Left lobe of liver (tissue), 2 donors: ENCODE measurements at regions not wholly inside any gene's neighbourhood (a gene's known extent, or its start where the extent isn't known, plus 50 kb on each side); places are given as distances from the start of the nearest gene placed in this dataset.
A peak's percentile ranks its signal among the peaks of the same experiment; 100 is the strongest.

ENCODE experiments used
- ATAC-seq: fragments of 200-7000 bp; cut with Tn5 transposase; one replicate; pipeline ENCODE4 v1.9.1; 2020; ENCODE audit warnings: mild to moderate bottlenecking, moderate library complexity
- DNase-seq: peaks from one replicate; pipeline ENCODE4 v3.0.0-alpha.2; 2020; ENCODE audit warnings: low spot score
- donor health status: DM: no; HTN: no; CAD: no; lungs with moderate emphysema.
- donor health status: DM: no; HTN: yes; CAD: no.

DNA sequence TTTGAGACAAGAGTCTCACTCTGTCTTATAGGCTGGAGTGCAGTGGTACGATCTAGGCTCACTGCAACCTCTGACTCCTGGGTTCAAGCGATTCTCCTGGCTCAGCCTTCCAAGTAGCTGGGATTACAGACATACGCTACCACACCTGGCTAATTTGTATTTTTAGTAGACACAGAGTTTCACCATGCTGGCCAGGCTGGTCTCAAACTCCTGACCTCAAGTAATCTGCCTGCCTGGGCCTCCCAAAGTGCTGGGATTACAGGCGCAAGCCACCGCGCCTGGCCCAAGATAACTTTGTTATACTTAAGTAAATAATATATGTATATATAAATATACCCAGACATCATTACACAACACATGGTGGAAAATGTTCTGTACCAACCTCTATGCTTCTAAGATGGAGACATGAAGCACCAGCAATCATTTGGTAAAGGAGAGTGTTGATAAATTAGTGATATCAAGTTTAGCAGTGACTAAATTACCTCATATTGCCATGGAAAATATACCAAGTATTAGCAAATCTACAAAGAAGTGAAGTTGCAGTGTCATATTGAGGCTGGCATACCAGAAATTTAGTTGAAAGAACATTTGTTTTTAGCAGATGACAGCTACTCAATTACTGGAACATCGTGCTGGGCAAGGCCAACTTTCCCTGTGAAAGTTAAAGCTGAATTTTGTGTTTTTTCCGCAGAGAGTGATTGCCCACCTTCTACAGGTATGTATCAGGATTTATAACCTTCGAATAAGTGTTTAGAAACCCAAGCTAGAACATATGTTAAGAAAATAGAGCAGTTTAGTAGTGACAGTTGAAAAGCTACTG, 177.7 kb downstream of the MYCN start:
- DNase-seq (no peak), ATAC-seq (no peak)

DNA sequence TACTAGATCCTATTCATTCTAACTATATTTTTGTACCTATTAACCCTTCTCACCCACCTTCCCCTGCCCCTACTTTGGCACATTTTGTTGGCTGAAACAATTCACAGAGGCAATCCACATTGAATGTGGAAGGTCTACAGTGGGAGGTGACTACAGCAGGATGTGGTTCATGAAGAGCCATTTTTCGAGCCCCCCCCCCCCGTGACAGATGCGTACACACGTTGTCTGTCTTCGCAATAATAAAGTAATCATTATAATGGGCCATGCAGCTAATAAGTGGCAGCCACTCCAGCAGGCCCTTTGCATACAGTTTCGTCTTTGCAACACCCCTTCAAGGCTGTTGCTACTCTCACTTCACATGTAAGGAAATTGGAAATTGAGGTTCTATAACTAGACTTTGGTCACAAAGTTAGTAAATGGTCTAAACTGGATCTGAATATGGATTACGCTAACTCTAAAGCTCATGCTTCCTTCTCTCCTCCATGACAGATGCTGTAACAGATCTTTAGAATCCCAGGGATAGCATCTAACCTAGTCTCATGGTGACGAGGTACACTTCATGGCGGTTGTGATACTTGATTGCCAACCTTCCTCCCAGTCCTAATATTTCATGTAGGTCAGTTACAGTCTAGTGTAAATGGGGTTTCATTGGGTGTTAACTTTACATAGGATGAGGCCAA, 176.8 kb downstream of the MYCN start:
- DNase-seq (no peak), ATAC-seq (no peak)

DNA sequence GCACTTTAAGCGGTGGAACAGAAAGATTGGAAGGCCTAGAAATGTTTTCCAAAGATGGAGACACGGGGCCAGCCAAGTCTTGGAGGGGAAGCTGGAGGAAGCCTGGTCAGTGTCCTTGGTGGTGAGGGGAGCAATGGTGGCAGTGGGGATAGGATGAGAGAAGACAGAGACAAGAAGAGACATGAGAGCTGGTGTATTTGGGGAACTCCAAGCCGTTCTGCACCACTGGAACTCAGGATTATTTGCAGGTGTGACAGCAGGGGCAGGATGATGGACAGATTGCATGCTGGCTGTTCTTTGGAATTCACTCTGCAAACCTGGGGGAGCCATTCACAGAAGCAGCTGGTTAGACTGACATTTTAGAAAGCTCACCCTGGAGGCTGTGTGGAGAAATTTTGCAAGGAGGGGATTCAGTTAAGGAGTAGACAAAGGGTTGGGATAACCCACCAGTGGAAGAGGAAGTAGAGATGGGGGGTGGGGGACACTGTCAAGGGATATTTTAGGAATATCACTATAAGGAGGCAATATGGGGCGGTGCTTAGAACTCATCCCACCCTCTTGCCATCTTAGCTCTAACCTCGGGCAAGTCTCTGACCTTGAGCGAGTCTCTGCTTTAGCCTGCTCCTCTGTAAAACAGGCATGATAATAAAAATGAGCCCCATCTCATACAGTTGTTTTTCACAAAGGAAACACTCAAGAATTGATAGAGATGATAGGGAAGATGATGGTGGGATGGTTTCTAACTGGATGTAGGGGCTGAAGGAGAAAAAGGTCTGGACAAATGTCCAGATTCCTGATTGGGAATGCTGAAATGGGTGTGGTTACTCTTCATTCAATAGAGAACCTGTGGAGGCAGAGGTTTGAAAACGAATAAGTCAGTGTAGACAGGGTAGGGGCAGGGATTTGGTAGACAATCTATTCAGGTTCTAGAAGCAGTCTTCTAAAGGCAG, 175.8 kb downstream of the MYCN start:
- DNase-seq (no peak), ATAC-seq (no peak)

GRCh38 chr2:16115291-16115690, 174.9 kb downstream of the MYCN start:
- DNase-seq (no peak), ATAC-seq (no peak)

- ATAC-seq (peak; percentile 88), DNase-seq (peak; percentile 60)
Measured at GRCh38 chr2:16114836-16115235, 174.5 kb downstream of the MYCN start.

GRCh38 chr2:16114070-16114469, 173.7 kb downstream of the MYCN start:
- ATAC-seq, result peak; percentile 55
- DNase-seq, result no peak

GRCh38 chr2:16113568-16113967, 173.2 kb downstream of the MYCN start:
- no peak for ATAC-seq
- no peak for DNase-seq

- DNase-seq (no peak), ATAC-seq (no peak)
Measured at GRCh38 chr2:16112972-16113560, 172.7 kb downstream of the MYCN start.

DNA sequence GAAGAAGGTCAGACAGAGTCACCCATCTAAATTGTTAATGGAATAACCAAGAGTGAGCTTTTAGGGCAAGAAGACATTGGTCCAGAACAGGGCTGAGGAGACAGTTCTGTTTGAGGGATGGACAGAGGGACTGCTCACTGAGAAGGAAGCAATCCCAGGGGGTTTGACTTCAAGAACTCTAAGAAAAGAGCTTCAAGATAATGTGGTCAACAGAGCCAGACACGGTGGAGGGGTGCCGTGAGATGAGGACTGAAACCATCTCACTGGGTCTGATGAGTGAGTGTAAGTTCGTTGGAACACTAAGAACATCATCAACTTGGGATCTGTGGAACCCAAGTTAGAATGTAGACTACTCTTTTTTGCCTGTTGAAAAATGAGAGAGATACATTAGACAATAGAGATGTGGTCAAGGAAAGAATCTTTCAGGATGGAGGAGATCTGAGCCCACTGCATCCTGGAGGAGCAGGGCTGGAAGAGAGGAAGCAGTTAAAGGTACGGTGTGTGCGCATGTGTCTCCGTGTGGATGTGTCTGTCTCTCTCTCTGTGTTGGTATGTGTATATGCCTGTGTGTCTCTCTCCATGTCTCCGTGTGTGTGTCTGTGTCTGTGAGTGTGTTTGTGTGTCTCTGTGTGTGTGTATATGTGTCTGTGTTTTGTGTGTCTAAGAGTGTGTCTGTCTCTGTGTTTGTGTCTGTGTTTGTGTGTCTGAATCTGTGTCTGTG, 172.1 kb downstream of the MYCN start:
- ATAC-seq (no peak), DNase-seq (no peak)

- ATAC-seq (no peak), DNase-seq (no peak)
Measured at GRCh38 chr2:16111838-16112210, 171.5 kb downstream of the MYCN start.

DNA sequence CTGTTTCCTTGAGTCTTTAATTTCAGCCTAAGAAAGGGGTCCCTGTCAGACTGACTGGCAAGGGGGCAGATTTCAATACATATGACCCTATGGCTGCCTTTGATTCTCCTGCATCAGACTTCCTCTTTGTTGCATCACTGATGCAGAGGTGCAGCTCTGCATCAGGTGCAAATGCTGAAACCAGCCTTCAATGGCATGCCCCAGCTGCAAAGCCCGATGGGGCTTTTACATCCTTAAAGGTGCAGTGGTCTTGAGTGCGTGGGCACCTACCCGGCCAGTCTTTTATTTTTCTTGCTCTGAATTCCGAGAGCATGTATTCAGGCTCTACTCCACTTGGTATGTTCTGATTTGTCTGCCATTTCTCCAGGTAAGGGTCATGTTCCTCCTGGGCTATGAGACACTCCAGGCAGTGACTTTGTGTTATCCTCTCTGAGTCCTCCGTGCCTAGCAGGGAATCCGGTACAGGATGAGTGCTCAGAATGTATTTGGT, 169.5 kb downstream of the MYCN start:
- DNase-seq (no peak), ATAC-seq (no peak)

DNA sequence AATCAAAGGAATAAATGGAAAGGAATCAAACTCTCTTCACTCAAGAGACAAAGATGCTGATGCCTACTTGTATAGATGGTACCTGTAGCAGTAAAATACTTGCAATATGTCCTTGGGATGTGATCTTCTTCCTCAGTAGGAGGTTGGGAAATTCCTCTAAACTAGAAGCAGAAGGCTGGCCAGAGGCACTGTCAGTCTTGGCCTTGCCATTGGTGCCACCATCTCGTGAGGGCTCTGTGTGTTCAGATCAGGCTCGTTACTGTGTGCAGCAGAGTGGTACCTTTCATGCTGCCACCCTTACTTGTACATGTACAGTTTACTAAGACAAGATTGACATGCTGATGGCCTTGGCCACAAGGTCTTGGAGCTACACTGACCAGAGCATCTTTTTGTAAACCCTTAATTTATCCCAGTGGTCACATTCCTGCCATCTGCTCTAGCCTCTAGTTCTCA, 169.0 kb downstream of the MYCN start:
- DNase-seq (no peak), ATAC-seq (no peak)

GRCh38 chr2:16107246-16107645, 166.9 kb downstream of the MYCN start:
- no peak for DNase-seq
- ATAC-seq, result no peak

GRCh38 chr2:16106619-16107018, 166.3 kb downstream of the MYCN start:
- no peak for DNase-seq
- no peak for ATAC-seq

DNA sequence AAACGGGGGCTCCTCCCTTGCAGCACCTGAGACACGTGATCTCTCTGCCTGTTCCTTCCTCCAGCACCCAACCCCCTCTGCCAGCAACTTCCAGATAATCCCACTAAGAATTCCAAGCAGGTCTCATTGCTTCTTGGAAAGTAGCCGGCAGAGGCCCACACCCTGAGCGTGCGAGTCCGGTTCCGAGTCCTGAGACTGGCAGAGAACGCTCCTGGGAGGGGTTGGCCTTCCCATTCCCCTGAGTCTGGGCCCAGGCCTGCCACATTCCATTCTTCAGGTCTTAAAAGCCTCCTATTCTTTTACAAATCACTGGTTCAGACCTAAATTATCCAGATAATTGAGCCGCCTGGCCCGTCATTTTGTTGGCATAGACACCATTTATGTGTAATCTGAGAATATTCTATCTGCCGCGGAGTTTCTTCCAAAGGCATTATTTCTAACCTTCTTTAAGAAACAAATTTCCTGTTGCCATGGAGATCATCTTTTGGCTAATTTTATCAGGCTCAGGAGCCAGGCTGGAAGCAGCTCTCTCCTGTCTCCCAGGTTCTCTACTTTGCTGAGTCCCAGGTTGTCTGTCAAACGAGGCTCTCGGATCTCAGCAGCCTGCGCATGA, 165.4 kb downstream of the MYCN start:
- no peak for ATAC-seq
- no peak for DNase-seq

GRCh38 chr2:16104949-16105668, 164.8 kb downstream of the MYCN start:
- ATAC-seq (no peak), DNase-seq (no peak)

- peak; percentile 87 for ATAC-seq
- no peak for DNase-seq
Measured at GRCh38 chr2:16104315-16104948, 164.1 kb downstream of the MYCN start.

GRCh38 chr2:16103614-16104314, 163.4 kb downstream of the MYCN start:
- ATAC-seq, result peak; percentile 29
- no peak for DNase-seq
